GM18868 (cell line): ENCODE measurements at regions not wholly inside any gene's neighbourhood (a gene's known extent, or its start where the extent isn't known, plus 50 kb on each side); places are given as distances from the start of the nearest gene placed in this dataset.
"Not testable (repeated sequence)": the region's sequence is repeated elsewhere in the genome, so short reads cannot be mapped to it uniquely, and the experiment has no call there.

Experiments
- ATAC-seq: cut with Tn5 transposase; IDR thresholded peaks from one replicate; pipeline ENCODE4 v1.9.1; 2021; ENCODE audit warnings: mild to moderate bottlenecking, moderate library complexity; ENCODE audit not compliant: unreplicated experiment

DNA sequence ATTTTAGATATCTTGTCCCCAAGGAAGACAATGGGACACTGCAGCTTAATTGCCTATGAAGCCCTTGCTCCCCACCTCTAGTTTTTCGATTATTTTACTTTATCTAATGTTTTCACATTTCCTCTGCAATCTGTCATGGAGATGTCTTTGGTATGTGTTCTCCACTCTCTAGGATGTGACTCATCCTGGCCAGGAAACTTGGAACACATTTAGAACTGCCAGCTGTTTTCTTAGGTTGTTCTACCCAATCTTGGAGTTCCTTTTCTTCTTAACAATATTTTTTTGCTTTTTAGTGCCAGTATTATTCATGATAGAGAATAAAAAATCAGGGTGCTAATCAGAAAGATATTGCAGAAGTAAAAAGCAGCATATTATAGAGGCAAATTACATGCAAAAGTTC, 101.7 kb upstream of the CLEC14A start:
- no peak for ATAC-seq

- not testable (repeated sequence) for ATAC-seq
Observed at GRCh38 chr14:38355473-38355872, 99.6 kb upstream of the CLEC14A start.

- ATAC-seq: no peak
Observed at GRCh38 chr14:38350102-38350501, 94.2 kb upstream of the CLEC14A start.

DNA sequence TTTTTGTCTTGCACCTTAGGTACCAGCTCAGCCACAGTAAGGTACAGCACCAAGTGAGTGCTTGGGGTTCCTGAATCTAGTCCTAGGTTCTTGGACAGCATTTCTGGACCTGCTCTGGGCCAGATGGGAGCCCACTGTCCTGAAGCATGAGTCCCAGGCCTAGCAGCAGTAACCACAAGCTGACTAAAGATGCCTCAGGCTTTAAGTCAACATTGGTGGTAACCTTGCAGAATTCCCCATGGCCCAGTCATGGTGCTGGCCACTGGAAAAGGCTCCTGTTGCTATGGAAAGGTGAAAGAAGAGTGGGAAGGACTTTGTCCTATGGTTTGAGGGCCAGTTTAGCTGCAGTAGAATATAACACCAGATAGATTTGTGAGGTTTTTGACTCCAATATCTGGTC, 86.9 kb upstream of the CLEC14A start:
- no peak for ATAC-seq

DNA sequence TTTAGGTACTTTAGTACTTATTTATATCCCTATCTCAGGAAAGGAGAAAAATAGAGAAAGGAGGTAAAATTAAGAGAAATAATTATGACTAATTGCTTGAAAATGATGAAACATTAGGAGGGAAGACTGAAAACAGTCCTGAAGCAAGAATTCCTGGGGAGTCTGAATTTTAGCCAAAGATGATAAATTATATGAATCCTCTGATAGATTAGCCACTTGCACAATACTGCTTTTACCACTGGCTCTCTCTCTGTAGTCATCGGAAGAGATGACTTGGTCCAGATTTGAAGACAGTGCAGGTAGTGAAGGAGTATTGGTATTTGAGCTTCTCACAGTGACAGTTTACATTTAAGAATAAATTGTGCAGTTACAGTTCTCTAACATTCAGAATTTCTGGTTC, 83.8 kb upstream of the CLEC14A start:
- ATAC-seq: no peak

DNA sequence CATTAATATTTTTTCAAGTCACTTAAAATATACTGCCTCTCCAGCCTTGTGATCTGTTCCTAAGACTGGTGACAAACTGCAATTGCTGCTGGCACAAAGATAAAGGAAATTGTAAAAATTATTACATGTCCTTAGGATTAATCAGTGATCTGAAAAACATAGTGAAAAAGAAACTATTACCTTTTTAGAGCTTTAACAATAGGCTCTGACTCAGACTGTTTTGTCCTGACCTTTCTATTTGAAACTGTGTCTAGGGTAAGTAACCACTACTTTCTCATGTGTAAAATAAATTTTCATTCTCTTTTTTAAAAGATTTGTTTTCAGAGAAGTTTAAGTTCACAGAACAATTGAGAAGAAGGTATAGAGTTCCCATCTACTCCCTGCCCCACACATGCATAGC, 80.4 kb upstream of the CLEC14A start:
- peak; percentile 66 for ATAC-seq

- no peak for ATAC-seq
Observed at GRCh38 chr14:38330275-38330674, 74.4 kb upstream of the CLEC14A start.

DNA sequence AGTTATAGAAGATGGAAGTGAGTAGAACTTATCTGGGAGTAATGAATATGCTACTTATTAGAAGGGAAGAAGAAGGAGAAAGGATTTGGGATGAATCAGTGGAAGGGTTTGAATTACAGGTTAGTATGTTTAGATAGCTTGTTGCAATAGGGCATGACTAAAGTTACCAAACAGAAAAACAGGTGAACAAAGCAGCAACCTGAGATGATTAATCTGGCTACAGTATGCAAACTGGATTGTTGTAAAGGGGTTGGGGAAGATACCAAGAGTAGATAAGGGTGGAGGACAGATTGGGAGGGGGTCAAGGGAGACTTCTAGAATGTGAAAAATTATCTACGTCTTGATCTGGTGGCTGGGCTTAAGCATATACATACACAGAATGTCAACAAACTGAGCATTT, 73.4 kb upstream of the CLEC14A start:
- ATAC-seq: no peak

- ATAC-seq: no peak
Observed at GRCh38 chr14:38316922-38317321, 61.0 kb upstream of the CLEC14A start.

DNA sequence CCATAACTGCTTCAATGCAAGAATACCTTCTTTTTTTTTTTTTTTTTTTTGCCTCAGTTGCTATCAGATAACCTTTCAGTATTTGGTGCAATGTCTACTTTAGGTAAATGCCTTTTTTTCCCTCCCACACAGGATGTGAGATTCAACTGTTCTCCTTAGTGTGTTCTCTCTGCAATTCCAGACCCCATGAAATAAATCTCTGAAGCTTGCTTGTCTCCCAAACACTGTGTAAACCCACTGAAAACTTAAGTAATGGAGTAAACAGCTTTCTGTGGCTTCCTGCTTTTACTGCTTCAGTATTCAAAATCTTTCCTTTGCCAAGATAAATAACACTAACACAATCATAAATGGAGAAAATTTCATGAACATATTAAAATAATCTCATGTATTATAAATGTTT, 55.8 kb upstream of the CLEC14A start:
- ATAC-seq: no peak

DNA sequence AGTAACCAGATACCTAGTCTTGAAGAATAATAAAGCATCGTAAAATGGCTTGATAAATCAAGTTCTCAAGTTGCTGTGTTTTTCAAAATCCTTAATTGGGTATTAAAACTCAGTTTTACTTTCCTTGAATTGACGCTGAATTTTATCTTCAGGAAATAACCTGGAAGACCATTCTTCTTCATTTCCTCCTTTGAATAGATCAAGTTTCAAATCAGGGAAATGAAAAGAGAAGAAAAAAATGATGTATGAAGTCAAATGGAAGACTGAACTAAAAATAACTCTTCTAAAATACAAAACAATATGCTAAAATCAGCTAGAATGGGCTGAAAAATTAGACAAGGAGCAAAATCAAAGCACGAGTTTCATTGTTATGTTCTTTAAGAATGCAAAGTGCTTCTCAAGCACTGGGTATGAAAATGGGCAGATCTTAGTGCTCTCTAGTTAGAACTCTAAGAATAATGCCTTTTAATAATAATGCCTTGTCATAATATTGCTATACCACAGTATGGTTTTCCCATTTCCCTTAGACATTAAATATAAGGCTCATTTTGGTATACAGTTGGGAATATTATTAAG, 54.6 kb upstream of the CLEC14A start:
- no peak for ATAC-seq

- ATAC-seq: no peak
Observed at GRCh38 chr14:38309522-38310277, 53.8 kb upstream of the CLEC14A start.
